Left colon (tissue), 2 donors: ENCODE measurements at regions not wholly inside any gene's neighbourhood (a gene's known extent, or its start where the extent isn't known, plus 50 kb on each side); places are given as distances from the start of the nearest gene placed in this dataset.
"Not testable (repeated sequence)": the region's sequence is repeated elsewhere in the genome, so short reads cannot be mapped to it uniquely, and the experiment has no call there.

Experiments used
- ATAC-seq: fragments of 200-7000 bp; cut with Tn5 transposase; one replicate; pipeline ENCODE4 v1.9.1; 2020; ENCODE audit warnings: mild to moderate bottlenecking, moderate library complexity
- DNase-seq, 2 donors: peaks; one replicate each; pipeline ENCODE4 v3.0.0-alpha.2; 2020
- intact Hi-C, 2 donors: fragments of 100-400 bp; cut with DNase I in 1 of 2; cut with micrococcal nuclease in 1 of 2; formaldehyde crosslinking; loops; one replicate each; pipeline versions ENCODE4 v1.11.2 to v1.14.0; 2022; cut with DNase I, micrococcal nuclease
- donor health status: DM: no; HTN: no; CAD: no.
- donor health status: DM: yes; HTN: yes; CAD: no.

DNA sequence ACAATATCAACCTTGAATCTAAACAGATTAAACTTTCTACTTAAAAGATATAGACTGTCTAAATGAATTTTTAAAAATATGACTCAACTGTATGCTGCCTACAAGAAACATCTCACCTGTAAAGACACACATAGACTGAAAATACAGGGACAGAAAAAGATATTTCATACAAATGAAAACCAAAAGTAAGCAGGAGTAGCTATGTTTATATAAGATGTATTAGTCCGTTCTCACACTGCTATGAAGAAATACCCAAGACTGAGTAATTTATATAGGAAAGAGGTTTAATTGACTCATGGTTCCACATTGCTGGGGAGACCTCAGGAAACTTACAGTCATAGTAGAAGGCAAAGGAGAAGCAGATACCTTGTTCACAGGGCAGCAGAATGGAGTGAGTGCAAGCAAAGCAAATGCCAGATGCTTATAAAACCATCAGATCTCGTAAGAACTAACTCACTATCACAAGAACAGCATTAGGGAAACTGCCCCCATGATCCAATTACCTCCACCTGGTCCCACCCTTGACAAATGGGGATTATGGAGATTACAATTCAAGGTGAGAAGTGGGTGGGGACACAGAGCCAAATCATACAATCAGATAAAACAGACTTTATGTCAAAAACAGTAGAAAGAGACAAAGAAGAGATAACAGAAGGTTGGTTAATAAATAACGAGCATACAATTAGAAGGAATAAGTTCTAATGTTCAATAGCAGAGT, 214.4 kb upstream of the SLC39A10 start:
- intact Hi-C loops = no loop called here
- no peak for ATAC-seq
- no peak for DNase-seq

DNA sequence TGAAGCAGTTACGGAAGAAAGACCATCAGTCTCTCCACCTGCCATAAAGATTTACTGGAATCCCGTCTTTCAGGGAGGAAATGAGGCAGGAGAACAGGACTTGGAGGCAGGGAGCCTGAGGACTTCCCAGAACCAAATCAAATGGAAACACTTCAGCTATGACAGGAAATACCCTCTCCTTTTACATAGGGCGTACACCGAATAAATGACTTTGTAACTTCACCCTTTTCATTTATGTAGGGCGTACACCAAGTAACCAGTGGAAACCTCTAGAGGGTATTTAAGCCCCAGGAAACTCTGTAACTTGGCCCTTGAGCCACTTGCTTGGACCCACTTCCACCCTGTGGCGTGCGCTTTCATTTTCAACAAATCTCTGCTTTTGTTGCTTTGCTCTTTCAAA, 218.3 kb upstream of the SLC39A10 start:
- ATAC-seq (no peak), DNase-seq (no peak)
- intact Hi-C loops = no loop called here

DNA sequence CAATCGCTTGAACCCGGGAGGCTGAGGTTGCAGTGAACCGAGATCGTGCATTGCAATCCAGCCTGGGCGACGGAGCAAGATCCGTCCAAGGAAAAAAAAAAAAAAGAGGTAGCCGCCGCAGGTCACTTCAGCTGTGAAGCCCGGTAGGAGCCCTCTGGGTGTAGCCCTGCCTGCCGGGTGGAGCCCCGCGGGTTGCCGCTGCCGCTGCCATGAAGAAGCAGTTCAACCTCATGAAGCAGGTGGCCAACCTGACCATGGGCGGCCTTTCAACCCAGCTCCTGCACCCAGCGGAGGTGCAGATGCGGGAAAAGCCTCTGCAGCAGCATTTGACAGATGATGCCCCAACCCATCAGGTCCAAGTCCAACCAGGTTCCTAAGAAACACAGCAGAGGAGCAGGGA, 219.5 kb upstream of the SLC39A10 start:
- DNase-seq = no peak
- no peak for ATAC-seq
- intact Hi-C loops = no loop called here

DNA sequence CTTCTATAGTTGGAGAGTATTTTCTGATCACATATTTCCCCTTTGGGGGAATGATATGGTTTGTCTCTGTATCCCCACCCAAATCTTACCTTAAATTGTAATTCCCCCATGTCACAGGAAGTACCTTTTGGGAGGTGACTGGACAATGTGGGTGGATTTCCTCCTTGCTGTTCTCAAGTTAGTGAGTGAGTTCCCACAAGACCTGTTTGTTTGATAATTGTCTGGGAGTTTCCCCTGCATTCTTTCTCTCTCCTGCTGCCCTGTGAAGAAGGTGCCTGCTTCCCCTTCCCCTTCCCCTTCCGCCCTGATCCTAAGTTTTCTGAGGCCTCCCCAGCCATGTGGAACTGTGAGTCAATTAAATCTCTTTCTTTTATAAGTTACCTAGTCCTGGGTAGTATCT, 222.7 kb upstream of the SLC39A10 start:
- ATAC-seq (no peak), DNase-seq (no peak)
- intact Hi-C loops = no loop called here

DNA sequence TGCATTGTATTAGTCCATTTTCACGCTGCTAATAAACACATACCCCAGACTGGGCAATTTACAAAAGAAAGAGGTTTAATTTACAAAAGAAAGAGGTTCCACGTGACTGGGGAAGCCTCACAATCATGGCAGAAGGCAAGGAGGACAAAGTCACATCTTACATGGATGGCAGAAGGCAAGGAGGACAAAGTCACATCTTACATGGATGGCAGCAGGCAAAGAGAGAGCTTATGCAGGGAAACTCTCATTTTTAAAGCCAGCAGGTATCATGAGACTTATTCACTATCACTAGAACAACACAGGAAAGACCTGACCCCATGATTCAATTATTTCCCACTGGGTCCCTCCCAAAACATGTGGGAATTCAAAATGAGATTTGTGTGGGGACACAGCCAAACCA, 223.3 kb upstream of the SLC39A10 start:
- intact Hi-C loops, ATAC-seq: not testable (repeated sequence)

DNA sequence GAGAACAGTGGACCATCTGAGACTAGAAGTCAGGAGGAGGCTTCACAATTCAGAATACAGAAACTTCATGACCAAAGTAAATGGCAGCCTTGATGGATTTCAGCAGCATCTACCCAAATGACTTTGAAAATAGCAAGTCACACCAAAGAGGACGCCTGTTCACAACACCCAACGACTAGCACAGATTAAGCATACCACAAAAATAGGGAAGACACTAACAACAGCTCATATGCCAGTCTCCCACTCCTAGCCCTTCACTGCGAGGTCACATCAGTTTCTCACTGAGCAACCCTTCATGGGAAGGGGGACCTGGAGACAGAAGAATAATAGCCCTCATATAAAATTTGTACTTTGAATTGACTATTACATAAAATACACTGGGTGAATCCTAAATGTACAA, 228.4 kb upstream of the SLC39A10 start:
- ATAC-seq (no peak), DNase-seq (no peak)
- intact Hi-C loops = no loop called here

More for the DNA sequence above, 223.3 kb upstream of the SLC39A10 start:
- DNase-seq = not testable (repeated sequence)

DNA sequence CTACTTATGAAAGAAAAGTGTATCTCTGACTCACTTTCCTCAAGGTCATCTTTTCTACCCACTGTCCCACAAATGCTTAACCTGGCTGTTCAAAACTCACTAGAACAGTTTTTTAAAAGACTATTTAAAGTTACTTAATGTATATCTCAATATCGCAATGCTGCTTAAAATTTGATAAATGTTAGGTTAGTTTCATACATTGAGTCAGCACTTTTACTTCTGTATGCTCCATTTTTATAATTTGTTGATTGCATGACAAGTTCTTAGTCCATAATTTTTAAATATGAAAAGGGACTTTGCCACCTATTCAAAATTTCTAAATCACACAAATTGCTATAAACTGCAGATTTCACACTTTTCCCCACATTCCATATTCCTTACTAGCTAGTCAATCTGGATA, 231.7 kb upstream of the SLC39A10 start:
- DNase-seq = no peak
- intact Hi-C loops = no loop called here
- no peak for ATAC-seq

DNA sequence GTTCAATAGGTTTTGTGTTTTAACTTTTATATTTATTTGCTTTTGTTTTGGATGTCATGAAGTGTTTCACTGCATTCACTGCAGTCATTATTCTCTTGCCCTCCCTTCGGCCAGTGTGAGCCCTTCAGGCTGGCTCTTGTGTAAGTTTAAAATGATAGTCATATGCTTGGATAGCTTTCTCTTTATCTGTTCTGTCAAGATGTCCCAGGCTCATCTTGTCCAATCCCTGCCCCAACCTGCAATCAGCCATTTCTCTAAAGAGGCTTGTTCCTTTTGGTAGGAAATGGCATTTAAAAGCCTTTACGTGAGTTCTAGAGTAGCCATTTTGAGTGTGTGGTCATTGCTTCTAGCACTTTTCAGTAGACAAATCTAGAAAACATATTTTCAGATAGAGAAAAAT, 238.0 kb upstream of the SLC39A10 start:
- no peak for ATAC-seq
- intact Hi-C loops = no loop called here
- DNase-seq = no peak

DNA sequence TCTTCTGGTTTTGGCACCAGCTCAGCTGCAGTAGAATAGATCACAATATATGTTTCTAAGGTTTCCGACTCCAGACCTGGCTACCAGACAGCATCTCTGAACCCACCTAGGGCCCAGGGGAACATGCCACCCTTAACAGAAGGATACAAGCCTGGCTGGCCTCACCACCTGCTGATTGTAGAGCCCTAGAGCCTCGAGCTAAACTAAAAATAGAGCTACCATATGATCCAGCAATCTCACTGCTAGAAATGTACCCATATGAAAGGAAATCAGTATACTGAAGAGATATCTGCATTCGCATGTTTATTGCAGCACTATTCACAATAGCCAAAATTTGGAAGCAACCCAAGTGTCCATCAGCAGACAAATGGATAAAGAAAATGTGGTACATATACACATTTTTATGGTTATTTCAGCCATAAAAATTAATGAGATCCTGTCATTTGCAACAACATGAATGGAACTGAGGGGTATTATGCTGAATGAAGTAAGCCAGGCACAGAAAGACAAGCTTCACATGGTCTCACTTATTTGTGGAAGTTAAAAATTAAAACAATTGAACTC, 242.4 kb upstream of the SLC39A10 start:
- ATAC-seq (no peak), DNase-seq (no peak)
- intact Hi-C loops = no loop called here

DNA sequence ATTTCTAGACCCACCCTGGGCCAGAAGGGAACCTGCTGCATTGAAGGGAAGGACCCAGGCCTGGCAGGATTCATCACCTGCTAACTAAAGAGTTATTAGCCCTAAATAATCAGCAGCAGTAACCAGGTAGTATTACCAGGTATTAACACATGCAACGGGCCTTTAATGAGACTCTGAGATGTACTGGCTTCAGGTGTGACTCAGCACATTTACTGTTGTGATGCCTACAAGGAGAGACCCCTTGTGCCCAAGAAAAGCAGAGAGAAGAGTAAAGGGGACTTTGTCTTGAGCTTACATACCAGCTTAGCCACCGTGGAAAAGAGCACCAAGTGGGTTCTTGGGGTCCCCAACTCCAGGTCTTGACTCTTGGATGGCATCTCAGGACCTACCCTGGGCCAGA, 243.1 kb upstream of the SLC39A10 start:
- ATAC-seq = no peak
- DNase-seq = no peak
- intact Hi-C loops = no loop called here

DNA sequence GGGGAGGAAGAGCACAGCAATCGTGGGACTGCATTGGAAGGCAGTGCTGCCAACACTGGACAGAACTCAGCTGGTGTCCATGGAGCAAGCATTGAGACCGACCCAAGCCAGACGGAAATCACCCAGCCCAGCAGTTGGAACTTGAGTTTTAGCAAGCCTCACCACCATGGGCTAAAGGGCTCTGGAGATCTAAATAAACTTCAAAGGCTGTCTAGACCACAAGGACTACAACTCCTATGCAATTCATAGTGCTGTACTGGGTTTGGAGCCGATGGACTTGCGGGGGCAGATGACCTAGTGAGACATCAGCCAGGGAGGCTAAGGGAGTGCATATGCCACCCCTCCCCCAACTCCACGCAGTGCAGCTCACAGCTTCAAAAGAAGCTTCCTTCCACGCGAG, 243.6 kb upstream of the SLC39A10 start:
- ATAC-seq (no peak), DNase-seq (no peak)
- intact Hi-C loops = no loop called here

DNA sequence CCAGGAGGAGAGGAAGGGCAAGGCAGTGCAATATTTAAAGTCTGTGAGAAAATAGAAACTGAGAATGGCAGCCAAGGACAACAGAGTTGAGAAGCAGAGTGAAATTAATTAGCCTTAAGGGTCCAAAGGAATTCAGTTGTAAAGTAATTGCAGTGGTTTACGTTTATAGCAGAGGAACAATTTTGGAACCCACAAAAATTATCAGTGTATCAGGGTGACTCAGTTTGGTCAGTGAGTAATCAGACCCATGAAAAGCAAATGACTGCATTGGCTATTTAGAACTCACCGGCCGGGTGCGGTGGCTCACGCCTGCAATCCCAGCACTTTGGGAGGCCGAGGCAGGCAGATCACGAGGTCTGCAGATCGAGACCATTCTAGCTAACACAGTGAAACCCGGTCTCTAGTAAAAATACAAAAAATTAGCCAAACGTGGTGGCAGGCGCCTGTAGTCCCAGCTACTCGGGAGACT, 245.8 kb upstream of the SLC39A10 start:
- intact Hi-C loops = no loop called here
- DNase-seq (no peak), ATAC-seq (no peak)

DNA sequence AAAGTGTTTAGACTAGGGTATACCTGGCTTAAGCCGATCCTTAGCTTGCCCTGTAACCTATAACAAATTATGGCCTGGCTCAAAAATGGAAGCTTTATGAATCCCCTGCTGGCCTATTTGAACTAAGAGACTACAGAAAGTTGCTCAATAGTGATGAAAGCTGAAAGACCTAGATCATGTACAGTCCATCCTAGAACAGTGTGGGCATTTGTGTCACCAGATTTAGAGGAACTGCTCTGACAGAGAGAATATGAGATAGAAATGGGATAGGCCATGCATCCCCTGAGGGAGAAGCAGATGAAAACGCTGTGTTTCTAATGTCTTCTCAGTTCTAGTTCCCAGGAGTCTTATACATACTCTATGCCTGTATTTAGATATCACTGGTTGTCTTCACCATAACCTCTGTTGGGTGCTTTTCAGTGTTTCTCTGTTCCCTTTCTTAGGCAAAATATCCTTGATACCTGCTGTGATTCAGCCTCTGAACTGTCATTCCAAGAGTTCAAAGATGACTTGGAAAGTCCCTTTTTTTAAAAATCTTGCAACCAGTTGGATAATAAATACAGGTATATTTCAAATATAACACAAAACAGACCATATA, 246.9 kb upstream of the SLC39A10 start:
- ATAC-seq (no peak), DNase-seq (no peak)
- intact Hi-C loops = no loop called here

DNA sequence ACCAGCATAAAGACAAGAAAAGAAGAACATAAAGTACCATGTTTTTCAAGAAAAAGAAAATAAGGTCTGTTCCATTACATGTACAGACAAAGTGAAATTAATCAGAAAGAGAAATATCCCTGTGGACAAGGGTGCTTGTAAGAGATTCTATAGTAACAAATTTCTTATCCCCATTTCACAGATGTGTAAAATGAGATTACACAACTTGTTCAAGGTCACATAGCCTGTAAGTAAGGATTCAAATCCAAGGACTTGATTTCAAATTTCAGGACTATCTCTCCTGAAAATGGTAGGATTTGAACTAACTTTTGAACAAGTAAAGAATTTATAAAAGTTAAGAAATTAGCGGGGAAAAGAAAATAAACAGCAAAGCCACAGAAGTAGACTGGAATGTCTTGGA, 248.2 kb upstream of the SLC39A10 start:
- DNase-seq = no peak
- ATAC-seq = no peak
- intact Hi-C loops = no loop called here

DNA sequence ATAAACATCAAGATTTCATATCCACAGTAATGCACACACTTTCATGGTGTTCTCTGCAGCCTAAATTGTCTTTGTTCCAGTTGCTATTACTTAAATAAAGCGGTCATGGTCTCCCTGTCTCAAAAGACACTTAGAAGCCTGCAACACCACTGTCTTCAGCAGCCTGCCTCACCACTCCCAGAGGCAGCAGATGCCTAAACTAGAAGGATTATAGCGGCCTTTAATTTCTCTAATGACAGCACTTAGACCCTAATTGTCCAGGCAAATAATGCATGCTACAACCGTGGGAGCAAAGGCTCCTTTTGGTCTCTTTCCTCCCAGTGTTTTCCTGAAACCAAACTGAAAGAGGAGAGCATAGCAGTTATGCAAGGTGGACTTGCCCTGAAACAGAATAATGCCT, 248.8 kb upstream of the SLC39A10 start:
- no peak for DNase-seq
- intact Hi-C loops = no loop called here
- no peak for ATAC-seq

DNA sequence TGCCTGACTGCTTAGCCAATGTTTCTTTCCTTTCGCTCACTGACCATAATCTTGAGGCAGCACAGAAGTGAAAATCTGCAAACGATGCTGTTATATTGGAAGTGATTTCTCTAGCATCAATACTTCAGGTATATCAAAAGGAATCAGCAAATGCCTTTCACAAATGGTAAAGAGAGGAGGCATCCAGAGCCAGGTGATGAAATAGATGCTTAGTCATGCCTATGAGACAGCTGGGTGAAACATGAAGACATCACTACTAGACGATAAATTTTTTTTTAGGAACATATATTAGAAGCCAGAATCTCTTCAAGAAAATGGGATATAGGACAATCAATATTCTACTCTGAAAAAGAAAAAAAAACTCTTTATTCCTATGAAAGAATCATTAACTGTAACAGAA, 249.2 kb upstream of the SLC39A10 start:
- intact Hi-C loops = no loop called here
- DNase-seq (no peak), ATAC-seq (no peak)

DNA sequence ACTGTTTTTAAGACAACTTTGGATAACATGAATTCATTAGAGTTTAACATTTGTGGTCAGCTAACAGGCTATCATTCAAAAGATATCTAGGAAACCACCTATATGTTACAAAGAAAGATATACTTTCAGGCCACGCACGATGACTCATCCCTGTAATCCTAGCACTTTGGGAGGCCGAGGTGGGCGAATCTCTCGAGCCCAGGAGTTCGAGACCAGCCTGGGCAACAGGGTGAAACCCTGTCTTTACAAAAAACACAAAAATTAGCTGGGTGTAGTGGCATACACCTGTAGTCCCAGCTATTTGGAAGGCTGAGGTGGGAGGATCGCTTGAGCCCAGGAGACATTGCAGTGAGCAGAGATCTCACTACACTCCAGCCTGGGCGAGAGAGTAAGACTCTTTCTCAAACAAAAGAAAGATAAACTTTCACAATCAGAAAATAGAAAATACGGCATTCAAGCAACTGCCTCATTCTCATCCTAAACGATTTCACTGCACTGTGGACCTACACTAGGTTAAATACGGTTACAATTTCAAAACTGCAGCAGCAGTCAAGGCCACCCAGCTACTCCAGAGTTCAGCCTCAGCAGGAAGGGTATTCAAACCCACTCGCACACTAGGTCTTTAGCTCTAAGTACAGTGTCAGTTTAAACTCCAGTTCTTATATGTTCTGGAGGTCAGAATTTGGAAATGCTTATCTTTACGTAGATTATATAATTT, 250.0 kb upstream of the SLC39A10 start:
- DNase-seq = no peak
- intact Hi-C loops = no loop called here
- ATAC-seq = no peak

DNA sequence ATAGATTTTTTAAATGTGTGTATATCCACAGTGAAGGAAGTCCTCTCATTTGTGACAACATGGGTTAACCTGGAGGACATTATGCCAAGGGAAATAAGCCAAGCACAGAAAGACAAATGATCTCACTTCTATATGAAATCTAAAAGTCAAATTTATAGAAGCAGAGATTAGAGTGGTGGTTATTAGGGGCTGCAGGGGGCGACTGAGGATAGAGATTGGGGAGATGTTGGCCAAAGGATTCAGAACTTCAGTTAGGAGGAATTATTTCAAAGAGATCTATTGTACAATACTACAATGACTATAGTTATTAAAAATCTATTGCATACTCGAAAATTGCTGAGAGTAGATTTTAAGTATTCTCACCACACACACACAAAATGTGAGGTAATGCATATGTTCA, 252.4 kb upstream of the SLC39A10 start:
- no peak for ATAC-seq
- DNase-seq = no peak
- intact Hi-C loops = no loop called here

DNA sequence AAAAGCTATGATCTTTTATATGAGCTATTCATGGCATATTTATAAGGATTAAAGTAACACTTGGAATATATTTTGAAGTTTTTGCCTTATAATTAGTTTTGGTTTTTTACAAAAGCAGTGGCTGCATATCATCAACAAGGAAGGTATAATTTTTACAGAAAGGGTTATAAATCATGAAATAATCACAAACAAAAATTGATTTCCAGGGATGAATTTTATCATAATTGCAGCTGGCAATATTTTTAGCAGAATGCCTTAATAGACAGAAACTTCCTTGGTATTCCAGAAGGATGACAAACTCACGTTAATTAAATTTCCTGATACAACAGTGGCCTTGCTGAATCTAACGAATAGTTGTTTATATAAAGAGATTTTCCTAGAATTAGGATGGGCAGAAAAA, 260.5 kb upstream of the SLC39A10 start:
- intact Hi-C loops = no loop called here
- ATAC-seq (no peak), DNase-seq (no peak)

DNA sequence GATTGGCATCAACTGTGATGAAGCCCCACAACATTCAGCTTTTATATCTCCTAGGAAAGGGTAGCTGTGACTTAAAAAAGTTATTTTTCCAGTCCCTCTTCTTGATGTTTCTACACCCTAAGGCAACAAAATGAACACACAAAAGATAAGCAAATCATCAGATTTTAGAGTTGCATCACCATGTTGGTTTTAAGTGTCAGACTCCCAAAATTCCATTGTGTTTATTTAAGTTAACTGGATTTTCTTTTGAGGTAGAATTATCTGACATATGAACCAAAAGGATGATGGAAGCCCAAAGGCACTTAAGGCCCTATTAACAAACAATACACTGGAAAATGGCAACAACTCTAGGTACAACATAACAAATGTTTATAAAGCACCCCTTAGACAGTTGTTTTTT, 261.7 kb upstream of the SLC39A10 start:
- intact Hi-C loops = no loop called here
- DNase-seq (no peak), ATAC-seq (no peak)
